Neuronal stem cell (in vitro differentiated cells): ENCODE measurements at regions not wholly inside any gene's neighbourhood (a gene's known extent, or its start where the extent isn't known, plus 50 kb on each side); places are given as distances from the start of the nearest gene placed in this dataset.

Experiments
- DNase-seq: peaks from one replicate; pipeline ENCODE4 v3.0.0-alpha.2; 2013; ENCODE audit warnings: low spot score
- H2AFZ ChIP-seq: one replicate; pipeline ENCODE4 v1.6.1; 2013; ENCODE audit warnings: mild to moderate bottlenecking, low read length, inconsistent platforms
- H2AK5ac ChIP-seq: 2 replicates; pipeline ENCODE4 v1.6.1; 2013; ENCODE audit warnings: low read depth, mild to moderate bottlenecking, inconsistent platforms, low read length, moderate library complexity, mixed read lengths
- H2BK120ac ChIP-seq: 2 replicates; pipeline ENCODE4 v1.6.1; 2013; ENCODE audit warnings: low read depth, mild to moderate bottlenecking, inconsistent platforms, low read length, moderate library complexity, mixed read lengths
- H2BK12ac ChIP-seq: one replicate; pipeline ENCODE4 v1.6.1; 2013; ENCODE audit warnings: low read length, inconsistent platforms
- H2BK15ac ChIP-seq: 2 replicates; pipeline ENCODE4 v1.6.1; 2013; ENCODE audit warnings: mild to moderate bottlenecking, low read length, inconsistent platforms, mixed read lengths
- H2BK5ac ChIP-seq: one replicate; pipeline ENCODE4 v1.6.1; 2013; ENCODE audit warnings: inconsistent platforms, mild to moderate bottlenecking, low read length, moderate library complexity
- H3K14ac ChIP-seq: one replicate; pipeline ENCODE4 v1.6.1; 2013; ENCODE audit warnings: low read length, inconsistent platforms
- H3K18ac ChIP-seq: 2 replicates; pipeline ENCODE4 v1.6.1; 2013; ENCODE audit warnings: low read length, inconsistent platforms
- H3K23ac ChIP-seq: 2 replicates; pipeline ENCODE4 v1.6.1; 2013; ENCODE audit warnings: low read depth, mild to moderate bottlenecking, mixed read lengths, low read length, inconsistent platforms; ENCODE audit not compliant: poor library complexity
- H3K27ac ChIP-seq: replicated peaks from 3 replicates; pipeline ENCODE4 v1.5.1; 2013; ENCODE audit warnings: low read length, inconsistent platforms
- H3K27me3 ChIP-seq, 3 experiments: 2 replicates each; pipeline ENCODE4 v1.6.1; 2013; ENCODE audit warnings: low read length in 3 of 3, mild to moderate bottlenecking in 2 of 3, inconsistent platforms in 1 of 3, low read depth in 1 of 3, mixed read lengths in 1 of 3, moderate library complexity in 1 of 3; ENCODE audit not compliant: control insufficient read depth in 3 of 3, insufficient read depth in 3 of 3
- H3K36me3 ChIP-seq, 2 donors: replicated peaks in 1 of 2; 2 replicates each; pipeline ENCODE4 v1.6.1; 2013; ENCODE audit warnings: low read length in 2 of 2; ENCODE audit not compliant: control insufficient read depth in 2 of 2, insufficient read depth in 2 of 2
- H3K4ac ChIP-seq: 2 replicates; pipeline ENCODE4 v1.6.1; 2013; ENCODE audit warnings: inconsistent platforms, mild to moderate bottlenecking, low read length, moderate library complexity
- H3K4me1 ChIP-seq, 2 donors: 1 replicate in 1 of 2; 2 replicates in 1 of 2; pipeline ENCODE4 v1.6.1; 2013; ENCODE audit warnings: low read length in 2 of 2, low read depth in 1 of 2; ENCODE audit not compliant: control insufficient read depth in 2 of 2, insufficient read depth in 1 of 2
- H3K4me2 ChIP-seq: one replicate; pipeline ENCODE4 v1.6.1; 2013; ENCODE audit warnings: mild to moderate bottlenecking, low read length, inconsistent platforms; ENCODE audit not compliant: insufficient read depth, poor library complexity, severe bottlenecking
- H3K4me3 ChIP-seq, 2 donors: 2 replicates each; pipeline ENCODE4 v1.5.1; 2013; ENCODE audit warnings: low read length in 2 of 2, mild to moderate bottlenecking in 2 of 2, inconsistent platforms in 1 of 2, moderate library complexity in 1 of 2
- H3K79me1 ChIP-seq: one replicate; pipeline ENCODE4 v1.6.1; 2013; ENCODE audit warnings: low read depth, mild to moderate bottlenecking, inconsistent platforms, low read length, moderate library complexity
- H3K9ac ChIP-seq: one replicate; pipeline ENCODE4 v1.6.1; 2013; ENCODE audit warnings: mild to moderate bottlenecking, low read depth, low read length, inconsistent platforms; ENCODE audit not compliant: poor library complexity
- H3K9me3 ChIP-seq, 2 donors: replicated peaks in 1 of 2; 2 replicates each; pipeline versions ENCODE3 to v1.6.1; 2013; ENCODE audit warnings: low read length in 2 of 2, mild to moderate bottlenecking in 2 of 2, inconsistent platforms in 1 of 2, low read depth in 1 of 2, mixed read lengths in 1 of 2, moderate library complexity in 1 of 2; ENCODE audit not compliant: control insufficient read depth in 2 of 2, insufficient read depth in 1 of 2
- H4K8ac ChIP-seq: one replicate; pipeline ENCODE4 v1.6.1; 2013; ENCODE audit warnings: low read depth, mild to moderate bottlenecking, inconsistent platforms, low read length, moderate library complexity
- H4K91ac ChIP-seq: one replicate; pipeline ENCODE4 v1.6.1; 2013; ENCODE audit warnings: low read length, low read depth, mild to moderate bottlenecking, inconsistent platforms; ENCODE audit not compliant: poor library complexity
- WGBS, 2 donors: extraction: QIAGEN DNeasy Blood & Tissue Kit; methylation state at CpG; one replicate each; pipeline ENCODE4 v1.1.7; 2013; ENCODE audit warnings: missing lambda C conversion rate in 2 of 2, mixed read lengths in 1 of 2; ENCODE audit not compliant: insufficient read length in 2 of 2, insufficient replicate concordance in 1 of 2; ENCODE audit errors: extremely low coverage in 2 of 2; 5-methylcytosine and 5-hydroxymethylcytosine counted together

- no CpG with 5 or more reads among the region's 8 CpGs for WGBS, 2 donors
- H3K4me3 ChIP-seq: no peak overlapping the region
Measured at GRCh38 chr2:165017966-165018596, 62.8 kb upstream of the SLC38A11 start.

GRCh38 chr2:165016772-165017411 is 61.6 kb upstream of the SLC38A11 start:
- no peaks in the 10 kb centered on the region for H3K27me3 ChIP-seq
- no peak overlapping the region for H2AK5ac ChIP-seq
- H3K9ac ChIP-seq: no peak overlapping the region
- H2BK120ac ChIP-seq: no peak overlapping the region
- H3K27ac ChIP-seq: no peak overlapping the region
- H3K79me1 ChIP-seq: no peaks in the 10 kb centered on the region
- H3K23ac ChIP-seq: no peak overlapping the region
- no peak overlapping the region for H2BK5ac ChIP-seq
- H2AFZ ChIP-seq: peak overlapping the region; percentile 68
- no peak overlapping the region for H3K4me3 ChIP-seq
- H4K91ac ChIP-seq: no peak overlapping the region
- no peak overlapping the region for H3K4ac ChIP-seq
- no peak overlapping the region for H2BK15ac ChIP-seq
- no peak overlapping the region for H3K4me2 ChIP-seq
- H4K8ac ChIP-seq: no peak overlapping the region
- no peak overlapping the region for H3K14ac ChIP-seq
- H3K36me3 ChIP-seq: no peaks in the 10 kb centered on the region
- no CpG with 5 or more reads among the region's 15 CpGs for WGBS, 2 donors
- H2BK12ac ChIP-seq: no peak overlapping the region
- H3K4me1 ChIP-seq: peaks cover 5 to 20% of the 10 kb centered on the region in 2 donors
- H3K9me3 ChIP-seq: no peaks in the 10 kb centered on the region
- DNase-seq: peak; percentile 33
- H3K18ac ChIP-seq: no peak overlapping the region

More at GRCh38 chr2:165017966-165018596, 62.8 kb upstream of the SLC38A11 start:
- no peak overlapping the region for H3K27ac ChIP-seq
- no peak overlapping the region for H3K14ac ChIP-seq
- H3K9me3 ChIP-seq: no peaks in the 10 kb centered on the region
- H3K27me3 ChIP-seq: no peaks in the 10 kb centered on the region
- H3K9ac ChIP-seq: no peak overlapping the region
- no peak overlapping the region for H2BK120ac ChIP-seq
- no peaks in the 10 kb centered on the region for H3K36me3 ChIP-seq
- no peak overlapping the region for H2BK12ac ChIP-seq
- H4K8ac ChIP-seq: no peak overlapping the region
- H3K4me1 ChIP-seq: peaks cover 5 to 20% of the 10 kb centered on the region in 2 donors
- no peak overlapping the region for H3K4ac ChIP-seq
- no peaks in the 10 kb centered on the region for H3K79me1 ChIP-seq
- no peak overlapping the region for H3K18ac ChIP-seq
- H4K91ac ChIP-seq: no peak overlapping the region
- H2AFZ ChIP-seq: peak overlapping the region; percentile 68
- H2AK5ac ChIP-seq: no peak overlapping the region
- DNase-seq: peak; percentile 9
- no peak overlapping the region for H3K4me2 ChIP-seq
- no peak overlapping the region for H2BK15ac ChIP-seq
- H2BK5ac ChIP-seq: no peak overlapping the region
- H3K23ac ChIP-seq: no peak overlapping the region

- Histone ChIP-seq H4K8ac (no peak overlapping the region), H3K36me3 (no peaks in the 10 kb centered on the region), H3K4ac (no peak overlapping the region), H2BK12ac (no peak overlapping the region), H3K4me1 (peaks cover 5 to 20% of the 10 kb centered on the region in 2 donors), H3K18ac (no peak overlapping the region), H3K27ac (no peak overlapping the region), H3K23ac (no peak overlapping the region), H2BK120ac (no peak overlapping the region), H2AK5ac (no peak overlapping the region), H3K27me3 (no peaks in the 10 kb centered on the region), H3K4me2 (no peak overlapping the region), H3K9me3 (no peaks in the 10 kb centered on the region), H2BK15ac (no peak overlapping the region), H3K4me3 (no peak overlapping the region), H4K91ac (no peak overlapping the region), H2AFZ (no peak overlapping the region), H2BK5ac (no peak overlapping the region), H3K79me1 (no peaks in the 10 kb centered on the region), H3K14ac (no peak overlapping the region), H3K9ac (no peak overlapping the region)
- DNase-seq: peak; percentile 65
- WGBS, 2 donors: no CpG with 5 or more reads among the region's 4 CpGs
Measured at GRCh38 chr2:165015052-165015642, 59.8 kb upstream of the SLC38A11 start.

- H2AK5ac ChIP-seq: no peak overlapping the region
- no peak overlapping the region for H3K18ac ChIP-seq
- H3K9me3 ChIP-seq: no peaks in the 10 kb centered on the region
- no peak overlapping the region for H3K23ac ChIP-seq
- no peak overlapping the region for H3K9ac ChIP-seq
- no peak overlapping the region for H2AFZ ChIP-seq
- no peak for DNase-seq
- no peak overlapping the region for H3K4me2 ChIP-seq
- no peak overlapping the region for H4K8ac ChIP-seq
- H3K27ac ChIP-seq: no peak overlapping the region
- H4K91ac ChIP-seq: no peak overlapping the region
- no peak overlapping the region for H2BK15ac ChIP-seq
- H2BK12ac ChIP-seq: no peak overlapping the region
- no peaks in the 10 kb centered on the region for H3K36me3 ChIP-seq
- no peak overlapping the region for H3K4ac ChIP-seq
- H3K4me3 ChIP-seq: no peak overlapping the region
- no peak overlapping the region for H2BK5ac ChIP-seq
- no peak overlapping the region for H3K14ac ChIP-seq
- peaks cover 5 to 20% of the 10 kb centered on the region in 2 donors for H3K4me1 ChIP-seq
- WGBS, 2 donors: no CpG with 5 or more reads among the region's 1 CpG
- no peak overlapping the region for H2BK120ac ChIP-seq
- H3K27me3 ChIP-seq: no peaks in the 10 kb centered on the region
- H3K79me1 ChIP-seq: no peaks in the 10 kb centered on the region
Measured at GRCh38 chr2:165013944-165014619, 58.8 kb upstream of the SLC38A11 start.
